Transverse colon (tissue), 4 donors: ENCODE measurements at regions not wholly inside any gene's neighbourhood (a gene's known extent, or its start where the extent isn't known, plus 50 kb on each side); places are given as distances from the start of the nearest gene placed in this dataset.

ENCODE experiments used
- DNase-seq: peaks from one replicate; pipeline ENCODE4 v3.0.0-alpha.2; 2019
- H3K27ac ChIP-seq, 4 donors: fragments of 200-600 bp; sonication (generic); 2 replicates each; pipeline ENCODE4 v1.5.1; 2016 to 2018; ENCODE audit warnings: inconsistent platforms in 4 of 4
- H3K27me3 ChIP-seq: fragments of 200-600 bp; sonication (generic); 2 replicates; pipeline ENCODE4 v1.5.1; 2017; ENCODE audit warnings: inconsistent platforms
- H3K36me3 ChIP-seq, 4 donors: fragments of 200-600 bp; sonication (generic); 2 replicates each; pipeline ENCODE4 v1.5.1; 2017 to 2019; ENCODE audit warnings: inconsistent platforms in 4 of 4
- H3K4me1 ChIP-seq, 4 donors: fragments of 200-600 bp; sonication (generic); 2 replicates each; pipeline ENCODE4 v1.5.1; 2017 to 2020; ENCODE audit warnings: inconsistent platforms in 4 of 4
- H3K4me3 ChIP-seq, 4 donors: fragments of 200-600 bp; sonication (generic); 1 replicate in 1 of 4; 2 replicates in 3 of 4; pipeline versions ENCODE4 v1.5.1 to v1.6.1; 2017 to 2019; ENCODE audit warnings: inconsistent platforms in 4 of 4
- H3K9me3 ChIP-seq, 2 donors: fragments of 200-600 bp; sonication (generic); 2 replicates each; pipeline ENCODE4 v1.5.1; 2017 to 2019; ENCODE audit warnings: inconsistent platforms in 2 of 2
- EP300 ChIP-seq: sonication (generic); formaldehyde crosslinking; IDR thresholded peaks from one replicate; pipeline ENCODE4 v1.6.1; 2017; ENCODE audit warnings: antibody characterized with exemption, low read depth
- POLR2A ChIP-seq: fragments of 450-650 bp; IDR thresholded peaks from one replicate; pipeline ENCODE4 v1.6.1; 2016; ENCODE audit warnings: antibody characterized with exemption, mild to moderate bottlenecking, moderate library complexity
- POLR2AphosphoS5 ChIP-seq, 3 donors: sonication (generic); formaldehyde crosslinking; IDR thresholded peaks; one replicate each; pipeline ENCODE4 v1.6.1; 2016; ENCODE audit warnings: antibody characterized with exemption in 3 of 3
- WGBS, 2 donors: methylation state at CpG; one replicate each; pipeline ENCODE4 v1.1.5; 2018; ENCODE audit warnings: low coverage in 1 of 2; 5-methylcytosine and 5-hydroxymethylcytosine counted together
- in situ Hi-C, 4 donors: fragments of 200-750 bp; cut with MboI; loops; one replicate each; pipeline versions ENCODE4 v1.15.0 to v1.15.1; 2017; ENCODE audit warnings: low sequenced_read_pairs in 3 of 4, low pct_ligation_motif_present in 1 of 4, low pct_unique_long_range_greater_than_20kb in 1 of 4
- intact Hi-C: fragments of 100-400 bp; cut with DNase I; formaldehyde crosslinking; loops from one replicate; pipeline ENCODE4 v1.15.1; 2023; ENCODE audit warnings: low total_unique reads
- TF ChIP-seq, protein P1 (sequence below), 5 experiments: fragments of 200-600 bp in 3 of 5; fragments of 450-650 bp in 2 of 5; sonication (generic) in 3 of 5; IDR thresholded peaks; 1 replicate in 2 of 5; 2 replicates in 3 of 5; pipeline ENCODE4 v1.5.1; 2016 to 2017; ENCODE audit warnings: antibody characterized with exemption in 5 of 5, inconsistent platforms in 3 of 5, mild to moderate bottlenecking in 2 of 5, moderate library complexity in 1 of 5

DNA sequence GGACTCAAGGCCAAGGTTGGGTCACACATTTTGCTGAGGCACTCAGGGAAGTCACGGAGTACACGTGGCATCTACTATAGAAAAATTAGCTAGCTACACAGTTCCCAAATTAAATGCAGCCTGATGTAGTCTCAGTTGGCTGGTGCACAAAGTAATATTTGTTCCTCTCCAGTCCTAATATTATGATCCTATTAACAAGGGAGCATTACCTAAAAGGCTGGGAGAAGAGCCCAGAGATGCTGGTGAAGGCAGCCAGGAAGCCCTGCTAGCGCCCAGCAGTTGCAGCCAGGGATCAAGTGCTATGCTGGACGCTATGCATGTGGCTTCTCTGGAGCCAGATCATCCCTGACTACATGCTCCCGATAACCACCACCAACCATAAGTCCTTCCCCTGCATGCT lies 88.0 kb upstream of the GSC start:
- no peaks in the 10 kb centered on the region for H3K9me3 ChIP-seq
- no peak overlapping the region for H3K27ac ChIP-seq
- H3K27me3 ChIP-seq: no peaks in the 10 kb centered on the region
- no peaks in the 10 kb centered on the region for H3K36me3 ChIP-seq
- in situ Hi-C loops: no loop called here
- H3K4me3 ChIP-seq: no peak overlapping the region
- DNase-seq: no peak
- 77 to 100% methylated on average over 1 to 5 of the region's 5 CpGs for WGBS, 2 donors
- intact Hi-C loops: no loop called here
- H3K4me1 ChIP-seq: no peaks in the 10 kb centered on the region
- TF ChIP-seq, protein P1, sequence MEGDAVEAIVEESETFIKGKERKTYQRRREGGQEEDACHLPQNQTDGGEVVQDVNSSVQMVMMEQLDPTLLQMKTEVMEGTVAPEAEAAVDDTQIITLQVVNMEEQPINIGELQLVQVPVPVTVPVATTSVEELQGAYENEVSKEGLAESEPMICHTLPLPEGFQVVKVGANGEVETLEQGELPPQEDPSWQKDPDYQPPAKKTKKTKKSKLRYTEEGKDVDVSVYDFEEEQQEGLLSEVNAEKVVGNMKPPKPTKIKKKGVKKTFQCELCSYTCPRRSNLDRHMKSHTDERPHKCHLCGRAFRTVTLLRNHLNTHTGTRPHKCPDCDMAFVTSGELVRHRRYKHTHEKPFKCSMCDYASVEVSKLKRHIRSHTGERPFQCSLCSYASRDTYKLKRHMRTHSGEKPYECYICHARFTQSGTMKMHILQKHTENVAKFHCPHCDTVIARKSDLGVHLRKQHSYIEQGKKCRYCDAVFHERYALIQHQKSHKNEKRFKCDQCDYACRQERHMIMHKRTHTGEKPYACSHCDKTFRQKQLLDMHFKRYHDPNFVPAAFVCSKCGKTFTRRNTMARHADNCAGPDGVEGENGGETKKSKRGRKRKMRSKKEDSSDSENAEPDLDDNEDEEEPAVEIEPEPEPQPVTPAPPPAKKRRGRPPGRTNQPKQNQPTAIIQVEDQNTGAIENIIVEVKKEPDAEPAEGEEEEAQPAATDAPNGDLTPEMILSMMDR (IDR thresholded peaks at IDR 0.05): no peak
- TF ChIP-seq POLR2A (no peak), EP300 (no peak), POLR2AphosphoS5 (IDR thresholded peaks at IDR 0.05) (no peak)

- Histone ChIP-seq H3K27ac (no peak overlapping the region), H3K4me1 (peaks cover 5 to 11% (median 7%) of the 10 kb centered on the region in 4 donors), H3K36me3 (no peaks in the 10 kb centered on the region), H3K27me3 (no peaks in the 10 kb centered on the region), H3K9me3 (no peaks in the 10 kb centered on the region), H3K4me3 (no peak overlapping the region)
- WGBS, 2 donors: 92 to 100% methylated on average over 2 to 3 of the region's 3 CpGs
- in situ Hi-C loops (no loop called here), intact Hi-C loops (no loop called here)
- DNase-seq: no peak
- TF ChIP-seq POLR2AphosphoS5 (IDR thresholded peaks at IDR 0.05) (no peak), EP300 (no peak), POLR2A (no peak)
- TF ChIP-seq, protein P1 (IDR thresholded peaks at IDR 0.05): no peak
Observed at GRCh38 chr14:94853920-94854319, 84.0 kb upstream of the GSC start.

GRCh38 chr14:94850309-94851211 lies 80.6 kb upstream of the GSC start:
- peaks cover 5 to 11% (median 7%) of the 10 kb centered on the region in 4 donors for H3K4me1 ChIP-seq
- in situ Hi-C loops: no loop called here
- no peaks in the 10 kb centered on the region for H3K27me3 ChIP-seq
- no peaks in the 10 kb centered on the region for H3K9me3 ChIP-seq
- peak; percentile 54 for DNase-seq
- no peaks in the 10 kb centered on the region for H3K36me3 ChIP-seq
- TF ChIP-seq POLR2AphosphoS5 (IDR thresholded peaks at IDR 0.05) (no peak), POLR2A (no peak), EP300 (no peak)
- TF ChIP-seq, protein P1 (IDR thresholded peaks at IDR 0.05): no peak
- peak overlapping the region in 2 of 4 donors; percentile 24 to 44 for H3K27ac ChIP-seq
- intact Hi-C loops: no loop called here
- H3K4me3 ChIP-seq: no peak overlapping the region
- WGBS, 2 donors: 40 to 66% methylated on average over 2 to 16 of the region's 16 CpGs

- no peaks in the 10 kb centered on the region for H3K36me3 ChIP-seq
- H3K4me3 ChIP-seq: no peak overlapping the region
- DNase-seq: peak; percentile 9
- no peaks in the 10 kb centered on the region for H3K4me1 ChIP-seq
- intact Hi-C loops (no loop called here), in situ Hi-C loops (no loop called here)
- peak overlapping the region in 2 of 4 donors; percentile 21 to 75 for H3K27ac ChIP-seq
- TF ChIP-seq EP300 (no peak), POLR2AphosphoS5 (IDR thresholded peaks at IDR 0.05) (peak in 2 of 3 donors; percentile 55 to 64), POLR2A (no peak)
- TF ChIP-seq, protein P1 (IDR thresholded peaks at IDR 0.05): no peak
- H3K27me3 ChIP-seq: no peaks in the 10 kb centered on the region
- no peaks in the 10 kb centered on the region for H3K9me3 ChIP-seq
- 65 to 83% methylated on average over 1 to 10 of the region's 10 CpGs for WGBS, 2 donors
Observed at GRCh38 chr14:94844593-94845152, 74.8 kb upstream of the GSC start.
